Kidney glomerular epithelial cell (primary cell): ENCODE measurements at regions not wholly inside any gene's neighbourhood (a gene's known extent, or its start where the extent isn't known, plus 50 kb on each side); places are given as distances from the start of the nearest gene placed in this dataset.
A peak's percentile ranks its signal among the peaks of the same experiment; 100 is the strongest.

ENCODE experiments used
- DNase-seq: peaks from one replicate; lab custom pipeline; 2025; lab: John Stamatoyannopoulos, UW

GRCh38 chr12:75836533-75836932 lies 195.0 kb downstream of the PHLDA1 start:
- no peak for DNase-seq

DNA sequence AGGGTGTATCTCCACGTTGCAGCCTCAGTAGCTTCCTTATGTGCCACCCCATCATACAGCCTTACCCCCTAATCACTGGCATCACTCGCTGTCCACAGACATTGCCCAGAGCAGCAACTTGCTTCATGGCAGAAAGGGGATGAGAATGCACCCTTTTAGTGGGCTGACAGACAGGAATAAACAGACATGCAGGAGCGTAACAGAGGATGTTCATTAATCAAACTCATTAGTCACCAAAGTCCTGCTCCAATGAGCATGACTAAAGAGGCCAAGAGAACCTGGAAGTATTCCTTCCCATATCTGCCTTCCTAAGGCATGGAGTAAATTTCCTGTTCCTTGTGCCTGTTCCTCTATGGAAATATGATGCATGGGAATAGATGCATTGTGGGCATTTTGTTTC lies 197.0 kb downstream of the PHLDA1 start:
- DNase-seq, result peak; percentile 88

DNA sequence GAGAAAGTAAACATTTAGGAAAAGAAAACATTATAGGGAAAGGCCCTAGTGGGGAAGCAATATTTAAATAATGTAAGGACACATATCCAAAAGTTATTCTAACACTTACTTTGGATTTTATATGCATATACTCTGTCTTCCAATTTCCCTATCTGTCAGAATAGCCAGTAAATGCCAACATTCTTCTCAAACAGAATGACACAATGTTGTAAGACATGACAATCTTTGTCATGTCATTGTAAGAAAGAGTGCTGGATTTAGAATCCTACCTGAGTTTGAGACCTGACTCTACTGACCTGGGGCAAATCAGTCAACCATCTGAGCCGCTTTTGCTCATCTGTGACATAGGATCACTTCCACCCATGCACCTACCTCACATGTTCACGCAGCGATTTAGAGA lies 198.3 kb downstream of the PHLDA1 start:
- DNase-seq, result no peak

DNA sequence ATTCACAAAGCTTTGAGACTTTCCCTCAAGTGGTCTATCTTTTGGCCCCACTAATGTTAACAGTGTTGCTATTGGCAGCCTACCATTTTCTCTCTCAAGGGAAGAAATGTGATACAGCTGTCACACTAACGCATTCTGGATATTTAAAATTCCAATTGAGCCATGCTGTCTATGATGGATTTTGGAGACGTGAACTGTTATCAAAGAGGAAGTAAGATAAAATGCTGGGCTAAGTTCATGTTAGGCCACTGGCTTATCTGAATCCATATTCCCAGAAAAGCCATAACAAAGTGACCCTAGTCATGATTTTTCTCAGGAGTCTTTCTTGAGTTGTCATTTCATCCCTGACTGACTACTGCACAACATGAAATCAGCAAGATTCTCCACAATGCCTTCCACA lies 200.2 kb downstream of the PHLDA1 start:
- DNase-seq, result no peak

DNA sequence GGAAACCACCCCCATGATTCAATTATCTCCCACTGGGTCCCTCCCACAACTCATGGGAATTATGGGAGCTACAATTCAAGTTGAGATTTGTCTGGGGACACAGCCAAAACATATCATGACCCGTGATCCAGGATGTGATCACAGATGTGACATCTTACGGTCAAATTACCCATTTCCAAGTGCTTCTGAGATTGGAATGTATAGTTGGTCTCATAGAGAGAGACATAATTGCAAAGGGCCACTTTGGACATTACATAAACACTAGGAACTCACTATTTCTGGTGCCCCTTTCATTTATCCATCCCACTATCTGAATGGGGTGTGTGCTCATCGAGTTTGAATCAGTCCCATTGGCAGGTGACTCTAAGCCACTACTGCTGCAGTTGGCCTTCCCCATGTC lies 204.5 kb downstream of the PHLDA1 start:
- DNase-seq, result no peak

- peak; percentile 47 for DNase-seq
Observed at GRCh38 chr12:75825686-75826085, 205.9 kb downstream of the PHLDA1 start.

- no peak for DNase-seq
Observed at GRCh38 chr12:75823475-75823874, 208.1 kb downstream of the PHLDA1 start.

DNA sequence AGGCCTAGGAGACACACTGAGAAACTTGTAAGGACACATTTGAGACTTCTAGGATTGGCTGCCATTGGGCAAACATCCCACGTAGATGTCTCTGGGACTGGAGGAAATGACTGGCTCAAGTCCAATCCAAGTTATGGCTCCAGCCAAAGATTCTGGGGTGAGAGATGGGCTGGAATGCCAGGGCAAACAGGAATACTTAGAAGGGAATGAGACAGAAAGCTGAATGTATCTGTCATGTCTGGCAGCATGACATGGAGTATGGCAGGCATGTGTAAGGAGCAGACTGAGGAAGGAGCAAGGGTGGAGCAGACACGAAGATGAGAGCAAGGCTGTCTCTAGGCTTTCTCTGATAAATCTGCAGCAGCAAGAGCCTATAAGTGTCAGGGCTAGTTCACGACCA lies 209.2 kb downstream of the PHLDA1 start:
- DNase-seq, result no peak

- no peak for DNase-seq
Observed at GRCh38 chr12:75820848-75821578, 210.6 kb downstream of the PHLDA1 start.

DNA sequence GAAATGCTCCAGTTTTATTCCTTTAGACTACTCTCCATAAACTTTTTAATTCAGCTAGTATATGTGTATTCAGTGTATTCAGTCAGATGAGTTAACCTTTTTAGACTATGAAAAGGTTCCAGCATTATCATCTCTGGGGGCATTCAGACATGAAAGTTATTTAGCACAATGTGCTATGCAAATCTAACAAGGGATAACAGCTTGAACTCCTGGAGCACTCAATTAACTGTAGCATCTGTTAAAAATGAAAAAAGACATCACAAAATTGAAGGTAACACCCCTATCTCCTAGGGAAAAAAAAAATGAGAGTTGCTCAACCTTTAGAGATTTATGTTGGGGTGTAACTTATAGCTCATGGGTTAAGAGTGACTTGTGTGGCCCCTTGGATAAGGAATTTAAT lies 211.5 kb downstream of the PHLDA1 start:
- DNase-seq, result no peak

DNA sequence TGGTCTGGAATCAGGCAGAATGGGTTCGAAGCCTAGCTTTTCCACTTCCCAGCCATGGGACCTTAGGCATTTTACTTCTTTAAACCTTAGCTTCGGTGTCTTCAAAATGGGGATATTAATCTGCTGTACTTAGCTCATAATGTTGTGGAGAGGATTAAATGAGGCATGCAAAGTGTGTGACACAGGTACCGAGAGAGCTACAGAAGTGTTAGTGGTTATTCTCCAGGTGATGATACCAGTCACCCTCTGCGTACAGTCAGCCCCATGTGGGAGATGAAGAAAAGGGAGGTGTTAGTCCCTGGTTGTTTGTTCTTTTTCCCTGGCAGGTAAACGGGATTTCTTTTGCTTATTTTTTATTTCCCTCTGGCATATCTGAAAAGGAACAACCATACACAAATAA lies 212.1 kb downstream of the PHLDA1 start:
- no peak for DNase-seq

DNA sequence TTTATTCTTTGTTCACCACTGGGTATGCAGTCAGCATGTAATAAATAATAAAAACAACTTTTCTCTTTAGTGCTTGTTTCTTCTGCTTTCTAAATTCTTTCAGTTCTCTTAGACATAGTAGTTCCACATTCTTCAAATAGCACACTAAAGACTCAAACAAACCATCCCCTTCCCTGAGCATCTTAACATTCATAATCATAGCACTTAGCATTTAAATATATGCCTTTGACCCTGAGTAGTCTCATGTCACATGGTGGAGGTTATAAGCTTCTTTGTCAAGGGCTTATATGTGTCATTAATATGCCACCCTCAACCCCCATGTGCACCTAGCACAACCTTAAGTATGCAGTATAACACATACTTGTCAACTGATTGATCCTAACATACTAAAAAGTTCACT lies 212.7 kb downstream of the PHLDA1 start:
- DNase-seq, result no peak

DNA sequence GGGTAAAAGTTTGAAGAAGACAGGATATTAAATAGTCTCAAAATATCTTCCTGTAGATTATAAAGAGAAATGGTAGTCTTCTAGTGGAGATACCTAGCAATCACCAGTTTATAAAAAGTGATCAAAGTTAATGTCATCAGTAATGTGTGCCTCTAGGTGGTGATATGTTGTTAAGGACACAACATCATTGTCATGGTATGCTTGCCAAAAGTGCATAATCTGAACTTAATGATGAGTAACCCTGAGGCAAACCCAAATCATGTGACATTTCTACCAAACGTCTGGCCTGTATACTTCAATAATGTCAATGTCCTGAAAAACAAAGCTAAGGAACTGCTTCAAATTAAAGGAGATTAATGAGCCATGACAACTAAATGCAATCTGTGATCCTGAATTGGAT lies 214.7 kb downstream of the PHLDA1 start:
- peak; percentile 48 for DNase-seq

DNA sequence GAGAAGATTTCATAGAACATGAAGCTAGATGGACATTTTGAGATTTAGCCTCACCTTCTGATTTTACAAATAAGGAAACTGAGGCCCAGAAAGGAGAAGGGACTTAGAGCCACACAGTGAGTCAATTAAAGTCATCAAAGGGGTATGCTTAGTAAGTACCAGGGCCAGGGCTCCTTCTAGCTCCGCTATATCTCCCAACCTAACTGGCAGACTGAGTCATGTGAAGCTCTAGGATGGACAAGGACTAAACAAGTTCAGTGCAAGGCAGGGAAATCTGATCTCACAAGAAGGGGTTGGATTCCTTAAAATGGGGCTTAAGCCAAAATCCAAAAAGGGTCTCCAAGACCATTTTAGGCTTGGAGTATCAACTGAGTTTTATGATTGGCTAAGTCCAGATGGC lies 215.8 kb downstream of the PHLDA1 start:
- DNase-seq, result no peak

DNA sequence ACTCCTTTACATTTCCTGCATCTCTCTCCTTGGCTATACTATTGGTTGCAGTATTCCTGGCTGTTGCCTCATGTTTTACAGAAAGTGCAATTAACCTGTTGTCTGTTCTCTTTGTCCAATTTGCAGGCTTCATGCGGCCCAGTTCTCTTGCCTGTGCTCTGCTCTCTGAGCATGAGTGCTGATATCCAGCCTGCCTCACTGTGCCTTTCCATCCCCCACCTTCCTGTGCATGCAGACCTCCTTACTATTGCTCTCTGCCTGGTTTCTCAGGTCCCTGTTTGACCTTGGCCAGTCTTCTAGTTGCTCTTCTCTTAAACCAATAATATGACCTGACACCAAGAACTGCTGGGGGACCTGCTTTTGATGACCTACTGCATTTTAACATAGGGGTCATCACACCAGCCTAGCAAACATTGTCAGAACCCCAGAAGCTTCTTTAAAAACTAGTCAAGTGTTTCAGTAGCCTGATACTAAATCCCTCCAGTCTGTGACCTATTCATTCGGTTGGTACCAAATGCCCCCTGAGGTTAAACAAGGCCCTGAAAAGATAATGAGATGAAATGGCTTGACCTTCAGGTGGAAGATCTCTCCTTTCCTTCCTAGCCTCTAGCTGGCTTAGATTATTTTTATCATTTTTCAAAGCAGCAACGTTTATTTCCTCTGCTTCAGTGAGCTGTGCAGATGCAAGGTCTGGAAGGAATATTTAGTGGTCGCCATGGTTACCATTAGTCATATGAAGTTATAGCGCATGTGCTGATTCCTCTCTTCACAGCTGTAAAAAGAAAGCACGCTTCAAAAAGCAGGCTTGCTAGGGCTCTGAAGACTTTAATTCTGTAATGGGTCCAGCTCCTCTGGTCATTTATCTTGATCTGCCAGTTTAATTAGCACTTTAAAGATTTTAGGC lies 216.5 kb downstream of the PHLDA1 start:
- DNase-seq, result peak; percentile 97

- DNase-seq, result no peak
Observed at GRCh38 chr12:75813072-75813471, 218.5 kb downstream of the PHLDA1 start.

DNA sequence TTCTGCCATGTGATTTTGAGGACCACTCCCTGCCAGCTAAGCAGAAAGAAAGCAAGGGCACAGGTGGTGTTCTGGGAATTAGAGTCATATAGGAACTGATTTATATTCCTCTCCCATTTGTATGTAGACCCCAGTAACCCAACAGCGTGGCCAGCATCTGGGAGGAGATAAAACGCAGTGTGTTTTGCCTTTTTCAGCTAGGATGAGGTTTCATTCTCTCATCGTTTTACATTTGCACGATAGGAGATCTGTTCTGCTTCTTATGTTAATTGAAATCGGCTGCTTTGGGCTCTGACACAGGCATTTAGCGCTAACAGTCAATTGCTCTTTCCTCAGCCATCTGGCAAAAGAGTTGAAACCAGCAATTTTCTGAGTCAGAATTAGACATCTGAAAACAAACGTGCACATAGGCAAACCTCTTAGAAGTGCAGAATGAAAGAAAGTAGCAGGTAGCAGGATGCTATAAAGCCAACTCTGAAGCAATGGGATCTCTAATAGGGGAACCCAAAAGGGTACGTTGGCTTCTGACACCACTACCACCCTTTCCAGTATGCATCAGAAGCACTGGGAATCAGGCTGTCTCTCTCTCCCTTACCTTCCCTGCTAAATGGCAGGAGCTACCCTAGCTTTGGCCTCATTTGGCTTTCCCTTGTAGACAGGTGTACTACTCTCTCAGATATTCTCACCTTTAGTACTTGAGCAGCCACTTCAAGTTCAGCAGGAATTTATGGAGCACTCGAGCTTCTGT lies 219.1 kb downstream of the PHLDA1 start:
- DNase-seq, result no peak

DNA sequence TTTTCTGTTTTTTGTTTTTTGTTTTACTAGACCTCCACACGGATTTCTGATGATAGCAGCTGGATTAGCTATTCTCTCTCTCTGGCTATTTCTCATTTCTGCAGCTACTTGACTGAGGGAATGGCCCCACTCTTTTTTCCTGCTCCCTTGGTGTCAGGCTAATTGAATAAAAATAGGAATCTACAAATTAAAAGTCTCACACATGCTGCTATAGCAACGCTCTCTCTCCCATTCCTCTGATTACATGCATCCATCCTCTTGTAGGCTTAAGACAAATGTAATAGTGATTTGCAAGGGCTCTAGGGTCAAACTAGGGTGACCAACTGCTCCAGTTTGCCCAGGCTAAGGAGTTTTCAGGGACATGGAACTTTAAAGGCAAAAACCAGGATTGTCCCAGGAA lies 221.8 kb downstream of the PHLDA1 start:
- DNase-seq, result no peak

GRCh38 chr12:75807494-75807893 lies 224.1 kb downstream of the PHLDA1 start:
- no peak for DNase-seq

DNA sequence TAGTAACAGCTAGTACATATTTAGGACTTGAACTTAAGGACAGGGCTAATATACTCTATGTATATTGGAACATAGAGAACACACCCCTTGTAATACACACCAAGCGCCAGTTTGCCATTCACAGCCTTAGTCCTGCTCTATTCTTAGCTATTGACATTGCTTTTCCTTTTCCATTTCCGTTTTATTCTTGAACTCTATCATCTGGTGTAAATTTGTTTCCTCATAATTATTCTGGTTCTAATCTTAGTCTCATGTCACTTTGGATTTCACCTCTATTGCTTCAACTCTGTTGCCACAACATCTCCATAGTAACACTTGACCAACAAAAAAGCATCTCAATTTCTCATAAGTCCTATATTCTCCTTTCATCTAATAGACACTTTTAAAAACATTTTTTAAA lies 225.7 kb downstream of the PHLDA1 start:
- DNase-seq, result no peak

- no peak for DNase-seq
Observed at GRCh38 chr12:75805320-75805719, 226.3 kb downstream of the PHLDA1 start.

DNA sequence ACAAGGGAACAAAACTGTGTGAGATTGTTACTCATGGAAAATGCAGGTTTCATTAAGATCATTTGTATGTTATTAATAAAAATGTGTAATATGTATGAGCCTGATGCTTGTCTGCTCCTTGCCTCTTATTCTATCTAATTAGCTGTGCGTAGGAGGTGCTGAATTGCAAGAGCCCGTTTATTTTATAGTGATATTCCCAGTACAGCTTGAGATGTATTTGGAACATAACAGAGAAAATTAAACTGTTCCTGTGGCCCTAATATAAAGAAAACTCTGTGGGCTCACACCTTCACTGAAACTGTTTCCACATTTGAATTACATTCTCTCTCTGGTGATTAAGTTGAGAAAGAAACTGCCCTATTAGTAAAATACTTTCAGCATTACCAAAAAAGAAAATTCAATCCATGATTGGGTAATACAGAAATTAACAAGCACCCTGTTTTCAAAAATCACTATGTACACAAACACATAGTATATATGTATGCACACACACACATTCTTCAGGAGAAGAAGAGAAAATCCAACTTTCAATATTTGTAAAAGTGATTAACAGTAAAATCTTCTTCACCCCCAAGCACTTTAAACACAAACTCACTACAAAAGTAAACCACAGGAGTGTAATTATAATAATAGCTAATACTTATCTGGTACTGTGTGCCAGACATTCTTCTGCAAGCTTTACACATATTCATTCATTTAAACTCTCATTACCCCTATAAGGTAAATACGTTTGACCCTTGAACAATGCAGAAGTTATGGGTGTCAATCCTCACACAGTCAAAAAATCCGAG lies 233.2 kb downstream of the PHLDA1 start:
- no peak for DNase-seq
